Stimulated activated naive CD8-positive, alpha-beta T cell treated with anti-CD3 and anti-CD28 coated beads, Interleukin-15, Interleukin-2, amounts not matched to agents 100 U/mL and 50 U/mL, for 24 hours (primary cell): ENCODE measurements at regions not wholly inside any gene's neighbourhood (a gene's known extent, or its start where the extent isn't known, plus 50 kb on each side); places are given as distances from the start of the nearest gene placed in this dataset.

Experiments used
- ATAC-seq: fragments of 150-1000 bp; cut with Tn5 transposase; one replicate; pipeline ENCODE4 v1.10.0; 2021
- DNase-seq: peaks from one replicate; pipeline ENCODE4 v3.0.0; 2021

GRCh38 chr7:47724335-47724982 lies 142.5 kb upstream of the TNS3 start:
- DNase-seq = no peak
- ATAC-seq = no peak

DNA sequence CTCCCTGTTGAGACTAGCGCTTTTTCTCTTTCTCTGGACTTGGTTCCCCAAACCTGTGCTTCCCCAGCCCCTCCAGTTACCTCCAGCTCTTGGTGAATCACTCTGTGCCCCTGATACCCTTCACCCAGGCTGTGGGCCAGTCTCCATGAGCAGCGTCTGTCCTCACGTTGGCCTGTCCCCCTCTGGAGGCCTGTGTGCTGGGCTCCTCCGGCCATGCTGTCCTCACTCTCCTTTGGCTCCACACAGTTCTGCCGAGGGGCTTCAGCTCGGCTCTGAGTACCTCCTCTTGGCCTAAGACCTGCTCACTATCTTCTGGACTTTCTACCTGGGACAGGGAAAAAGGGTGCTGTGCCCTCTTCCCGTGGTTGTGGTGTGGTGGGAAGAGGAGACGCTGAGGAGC lies 140.2 kb upstream of the TNS3 start:
- no peak for ATAC-seq

DNA sequence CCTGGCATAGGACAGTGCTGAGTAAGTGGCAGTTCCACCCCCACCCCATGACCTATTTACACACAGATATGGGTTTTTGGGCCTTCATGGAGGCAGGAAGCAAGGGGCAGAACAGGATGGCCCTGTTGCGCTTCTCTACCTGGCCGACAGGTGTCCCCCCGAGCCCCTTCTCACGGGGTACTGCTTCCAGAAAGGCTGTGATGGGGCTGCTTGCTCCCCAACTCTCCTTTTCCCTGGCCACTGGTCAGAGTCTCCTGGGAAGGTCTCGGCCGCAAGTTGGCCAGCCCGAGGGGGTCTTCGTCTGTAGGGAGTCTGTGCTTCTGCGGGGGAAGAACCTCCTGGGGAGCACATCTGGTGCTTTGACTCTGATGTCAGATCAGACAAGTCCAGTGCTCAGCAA lies 139.8 kb upstream of the TNS3 start:
- DNase-seq = no peak
- ATAC-seq = no peak

More for the DNA sequence above, 140.2 kb upstream of the TNS3 start:
- DNase-seq = no peak

DNA sequence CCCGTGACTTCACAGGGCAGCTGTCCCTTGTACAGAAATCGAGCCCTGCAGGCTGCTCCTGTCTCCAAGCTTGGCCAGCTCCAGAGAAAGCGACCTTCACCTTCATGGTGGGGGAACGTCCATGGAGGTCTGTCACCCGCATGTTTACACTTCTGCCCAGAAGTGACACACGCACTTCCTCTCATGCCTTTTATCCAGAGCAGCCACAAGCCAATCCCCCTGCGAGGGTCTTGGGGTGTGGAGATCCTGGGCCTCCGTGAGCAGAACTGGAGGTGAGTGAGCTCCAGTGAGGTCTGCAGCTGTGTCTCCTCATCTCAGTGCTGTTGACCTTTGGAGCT lies 139.0 kb upstream of the TNS3 start:
- DNase-seq = no peak
- no peak for ATAC-seq

- ATAC-seq (no peak), DNase-seq (no peak)
Observed at GRCh38 chr7:47720141-47720906, 138.4 kb upstream of the TNS3 start.

GRCh38 chr7:47719675-47720074 lies 137.8 kb upstream of the TNS3 start:
- ATAC-seq = no peak
- no peak for DNase-seq

GRCh38 chr7:47715631-47716068 lies 133.7 kb upstream of the TNS3 start:
- ATAC-seq = no peak
- no peak for DNase-seq

DNA sequence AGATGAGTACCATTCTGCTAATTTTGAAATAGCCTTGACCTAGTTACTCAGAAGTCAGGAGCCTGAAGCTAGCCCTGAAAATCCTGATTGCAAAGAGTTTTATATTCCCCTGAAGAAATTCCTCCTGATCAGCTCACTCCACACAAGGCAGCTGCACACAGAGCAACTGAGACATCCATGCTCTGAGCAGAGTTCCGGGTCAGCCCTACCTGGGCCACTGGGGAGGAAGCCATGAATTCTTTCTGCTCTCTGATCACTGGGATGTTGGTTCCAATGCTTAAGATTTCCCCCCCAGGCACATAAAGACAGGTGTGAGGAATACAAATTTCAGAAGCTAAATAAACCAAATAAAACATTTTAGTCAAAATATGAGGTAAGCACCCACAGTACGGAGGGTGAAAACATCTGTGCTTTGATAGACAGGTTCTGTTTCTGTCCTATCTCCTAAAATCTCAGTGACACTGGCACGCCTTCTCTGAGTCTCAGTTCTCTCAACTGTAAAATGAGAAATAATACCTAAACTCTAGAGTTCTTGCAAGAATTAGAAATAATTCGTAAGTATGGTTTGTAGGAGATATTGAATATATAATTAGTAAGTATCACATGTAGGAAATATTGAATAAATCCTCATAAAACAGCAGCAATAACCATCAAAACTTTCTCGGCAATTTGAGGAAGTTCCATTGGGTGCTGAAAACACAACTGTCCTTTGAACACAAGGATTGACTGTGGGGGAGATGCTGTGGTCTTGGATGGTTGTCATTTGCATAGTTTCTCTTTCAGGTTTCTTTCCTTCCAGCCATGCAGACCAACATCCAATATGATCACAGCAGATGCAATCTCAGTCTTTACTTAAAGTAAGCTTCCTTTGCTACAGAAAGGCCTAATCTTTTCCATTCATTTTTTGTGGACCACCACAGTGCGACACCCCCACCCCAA lies 133.0 kb upstream of the TNS3 start:
- DNase-seq = no peak
- peak; percentile 32 for ATAC-seq

DNA sequence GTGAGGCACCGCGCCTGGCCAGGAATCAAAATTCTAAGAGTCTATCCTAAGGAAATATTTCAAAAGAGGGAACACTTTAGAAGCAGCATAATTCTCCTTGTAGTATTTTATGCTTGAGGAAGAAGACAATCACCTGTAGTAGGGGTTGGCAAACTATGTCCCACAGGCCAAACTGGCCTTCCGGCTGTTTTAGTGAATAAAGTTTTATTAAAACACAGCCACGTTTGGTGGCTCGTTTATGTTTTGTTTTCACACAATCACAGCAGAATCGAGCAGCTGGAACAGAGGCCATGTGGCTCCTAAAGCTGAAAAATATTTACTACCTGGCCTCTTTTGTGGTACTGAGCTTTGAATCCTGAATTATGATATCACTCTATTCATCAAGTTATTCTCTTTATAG lies 131.7 kb upstream of the TNS3 start:
- ATAC-seq (no peak), DNase-seq (no peak)

DNA sequence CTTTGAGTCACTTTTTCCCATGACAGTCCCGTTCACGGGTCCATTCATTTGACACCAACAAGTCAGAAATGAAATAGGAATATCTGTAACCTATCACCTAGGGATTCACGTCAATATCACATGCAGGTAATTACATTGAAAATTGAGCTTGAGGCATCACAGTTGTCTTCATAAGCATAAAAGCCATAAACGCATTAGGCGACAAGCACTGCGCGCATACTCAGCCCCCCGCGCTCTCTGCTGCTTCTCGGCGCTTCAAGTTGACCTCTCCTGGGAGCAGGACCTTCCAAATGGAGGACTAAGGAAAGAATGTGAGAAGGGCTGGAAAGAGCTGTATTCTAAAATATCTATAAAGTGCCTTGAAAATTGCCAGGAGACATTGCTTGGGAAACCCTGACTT lies 130.5 kb upstream of the TNS3 start:
- ATAC-seq (no peak), DNase-seq (no peak)

- ATAC-seq = no peak
- DNase-seq = no peak
Observed at GRCh38 chr7:47711776-47712175, 129.9 kb upstream of the TNS3 start.

- ATAC-seq (no peak), DNase-seq (no peak)
Observed at GRCh38 chr7:47710201-47710935, 128.5 kb upstream of the TNS3 start.

DNA sequence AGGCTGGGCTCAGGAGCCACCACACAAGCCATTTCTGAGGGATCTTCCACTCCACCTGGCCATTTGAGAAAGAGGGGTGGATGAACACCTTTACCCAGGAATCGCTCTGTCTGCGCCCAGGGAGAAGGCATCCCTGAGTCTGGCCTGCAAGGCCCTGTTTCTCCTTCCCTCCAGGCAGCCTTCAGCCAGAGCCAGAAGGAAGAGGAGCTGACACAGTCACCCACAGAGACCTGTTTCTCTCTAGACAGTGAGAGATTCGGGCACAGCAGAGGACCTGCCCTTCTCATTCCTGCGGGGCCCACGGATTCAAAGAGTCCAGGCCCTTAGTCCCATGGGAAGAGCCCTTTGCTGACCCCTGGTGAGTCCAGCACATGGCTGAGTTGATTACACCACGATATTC lies 127.5 kb upstream of the TNS3 start:
- ATAC-seq (no peak), DNase-seq (no peak)

- ATAC-seq (no peak), DNase-seq (no peak)
Observed at GRCh38 chr7:47709051-47709450, 127.1 kb upstream of the TNS3 start.

DNA sequence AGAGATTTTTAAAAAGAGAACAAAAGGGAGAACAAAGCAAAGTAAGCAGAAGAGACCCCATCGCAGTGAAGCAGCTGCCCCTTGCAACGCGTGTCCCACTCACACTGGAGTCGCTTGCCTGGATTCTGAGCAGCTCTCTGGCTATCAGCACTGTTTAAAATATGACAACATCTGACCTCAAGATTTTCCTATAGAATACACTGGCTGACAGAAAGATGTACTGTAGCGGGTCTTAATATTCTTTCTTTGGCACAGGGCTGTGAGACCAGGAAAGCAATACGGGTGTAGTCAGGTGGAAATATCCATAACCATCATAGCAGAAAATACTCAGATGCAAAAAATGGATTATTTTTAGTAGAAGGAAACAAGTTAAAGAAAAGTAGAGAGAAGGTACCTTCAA lies 125.7 kb upstream of the TNS3 start:
- ATAC-seq = no peak
- no peak for DNase-seq

DNA sequence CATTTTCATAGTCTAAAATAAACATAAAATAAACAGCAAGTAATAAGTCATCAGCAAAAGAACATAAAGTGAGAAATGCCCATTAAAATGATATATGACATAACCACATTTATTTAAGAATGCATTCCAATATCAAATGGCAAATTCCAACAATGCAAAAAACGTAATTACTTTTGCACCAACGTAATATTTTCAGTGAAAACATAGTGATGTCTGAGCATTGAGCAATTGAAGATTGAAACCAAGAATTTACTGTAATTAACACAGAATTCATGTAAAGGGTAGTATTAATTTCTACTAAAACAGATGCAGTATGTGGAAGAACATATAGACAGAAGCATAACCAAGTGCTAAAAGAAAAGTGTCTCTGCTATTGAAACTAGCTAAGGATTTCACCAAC lies 123.0 kb upstream of the TNS3 start:
- DNase-seq (no peak), ATAC-seq (no peak)

DNA sequence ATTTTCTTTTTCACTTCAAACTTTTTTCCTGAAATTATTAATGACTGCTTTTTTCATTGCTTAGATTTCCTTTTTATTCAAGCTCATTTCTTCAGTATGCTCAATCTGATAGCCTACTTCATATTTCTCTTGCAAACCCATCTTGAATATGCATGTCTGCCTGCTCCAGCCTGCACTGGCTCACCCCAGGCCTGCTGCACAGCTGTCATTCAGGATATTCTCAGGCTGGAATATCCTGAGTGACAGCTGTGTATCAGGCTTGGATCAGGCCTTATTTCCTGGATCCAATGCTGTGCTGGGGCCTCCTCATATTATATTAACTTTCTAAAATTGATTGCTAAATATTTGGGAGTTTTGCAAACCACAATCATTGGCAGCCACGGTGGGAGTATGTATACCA lies 120.2 kb upstream of the TNS3 start:
- no peak for ATAC-seq

DNA sequence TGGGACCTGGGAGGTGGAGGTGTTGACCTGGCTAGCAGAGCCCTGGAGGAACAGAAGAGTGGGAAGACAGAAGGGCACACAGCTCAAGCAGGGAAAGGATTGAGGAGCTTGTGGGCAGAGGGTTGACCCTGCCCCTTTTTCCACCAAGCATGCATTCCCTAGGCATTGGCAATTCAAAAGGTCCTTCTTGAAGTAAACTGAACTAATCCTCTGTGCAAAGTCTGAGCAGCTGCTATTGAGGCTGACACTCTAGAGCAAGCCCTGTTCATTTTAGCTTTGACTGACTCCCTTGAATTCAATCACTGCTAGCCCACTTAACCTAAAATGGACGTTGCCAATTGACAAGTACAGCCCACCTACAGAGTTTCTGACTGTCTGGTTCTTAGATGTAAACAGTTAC lies 116.5 kb upstream of the TNS3 start:
- DNase-seq (no peak), ATAC-seq (no peak)

More for the DNA sequence above, 120.2 kb upstream of the TNS3 start:
- no peak for DNase-seq

DNA sequence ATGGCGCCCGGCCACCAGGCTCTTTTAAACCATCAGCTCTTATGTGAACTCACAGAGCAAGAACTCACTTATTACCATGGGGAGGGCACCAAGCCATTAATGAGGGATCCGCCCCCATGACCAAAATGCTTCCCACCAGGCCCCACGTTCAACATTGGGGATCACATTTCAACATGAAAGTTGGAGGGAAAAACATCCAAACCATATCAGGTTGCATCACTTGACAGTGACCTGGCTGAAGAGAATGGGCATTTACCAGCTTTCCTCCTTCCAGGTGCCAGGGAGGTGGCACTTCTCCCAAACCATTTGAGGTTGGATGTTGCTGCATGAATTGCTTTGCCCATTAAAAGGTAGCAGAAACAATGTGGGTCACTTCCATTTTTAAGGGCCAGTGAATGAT lies 115.6 kb upstream of the TNS3 start:
- no peak for DNase-seq
- ATAC-seq = no peak

DNA sequence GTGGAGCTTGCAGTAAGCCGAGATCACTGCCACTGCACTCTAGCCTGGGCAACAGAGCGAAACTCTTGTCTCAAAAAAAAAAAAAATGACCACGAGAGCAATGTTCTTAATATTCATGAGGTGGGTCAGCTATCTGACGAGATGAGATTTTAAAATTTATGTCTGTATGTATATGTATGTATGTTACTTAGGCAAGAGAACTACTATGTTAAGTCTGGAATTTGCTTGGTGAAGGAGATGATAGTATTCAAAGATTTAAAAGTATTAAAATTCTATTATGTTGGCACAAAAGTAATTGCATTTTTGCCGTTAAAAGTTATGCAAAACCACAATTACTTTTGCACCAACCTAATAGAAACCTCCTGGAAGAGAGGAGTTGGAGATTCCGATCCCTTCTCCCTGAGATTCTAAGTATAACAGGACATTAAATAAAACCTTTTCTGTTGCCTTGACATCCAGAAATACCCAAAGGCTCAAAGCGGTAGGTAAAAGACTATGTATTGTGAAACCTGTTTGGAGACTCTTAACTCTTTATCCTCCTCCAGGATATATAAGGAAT lies 114.3 kb upstream of the TNS3 start:
- DNase-seq (no peak), ATAC-seq (no peak)

DNA sequence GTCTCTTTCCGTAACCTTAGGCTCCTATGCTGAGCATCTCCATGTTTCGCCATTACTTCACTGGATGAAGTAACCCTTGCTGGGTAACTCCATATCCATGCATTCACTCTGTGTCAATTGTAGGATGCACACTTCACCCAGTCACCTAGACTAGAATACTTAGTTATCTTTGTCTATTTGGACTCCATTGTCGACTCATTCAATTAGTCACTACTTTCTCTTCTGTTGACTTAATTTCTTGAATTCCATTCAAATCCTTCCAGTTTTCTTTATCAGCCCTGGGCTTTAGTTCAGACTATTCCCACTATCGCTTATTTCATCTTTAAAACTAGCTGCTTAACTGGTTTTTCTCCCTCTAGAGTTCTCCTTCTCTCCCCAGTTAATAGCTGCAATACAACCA lies 111.3 kb upstream of the TNS3 start:
- DNase-seq (no peak), ATAC-seq (no peak)

DNA sequence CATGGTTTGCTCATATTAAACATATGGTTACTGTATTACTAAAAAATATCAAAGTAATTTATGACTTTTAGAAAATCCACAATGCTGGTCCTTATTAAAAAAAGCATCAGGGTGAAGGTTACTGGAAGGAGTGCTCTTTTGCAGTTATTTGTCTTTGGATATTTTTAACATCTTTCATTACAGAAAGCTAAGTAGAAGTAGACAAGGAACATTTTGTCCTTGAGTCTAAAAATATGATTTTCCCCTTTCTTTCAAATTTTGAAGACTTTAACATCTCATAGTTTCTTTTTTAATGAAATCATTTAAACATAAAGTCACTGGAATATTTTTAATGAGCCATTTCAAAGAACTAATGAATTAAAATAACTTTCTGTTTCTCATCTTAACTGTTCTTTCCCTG lies 110.1 kb upstream of the TNS3 start:
- no peak for DNase-seq
- no peak for ATAC-seq
